Thoracic aorta (tissue), 2 donors: ENCODE measurements at regions not wholly inside any gene's neighbourhood (a gene's known extent, or its start where the extent isn't known, plus 50 kb on each side); places are given as distances from the start of the nearest gene placed in this dataset.

Source experiments
- ATAC-seq: fragments of 150-250 bp; one replicate; pipeline ENCODE4 v1.8.0; 2017; ENCODE audit warnings: low read depth; ENCODE audit not compliant: insufficient number of reproducible peaks, low FRiP score
- DNase-seq: peaks from one replicate; pipeline ENCODE4 v3.0.0-alpha.2; 2020; ENCODE audit warnings: low spot score
- H3K27ac ChIP-seq, 2 donors: fragments of 200-600 bp; sonication (generic); 1 replicate in 1 of 2; 2 replicates in 1 of 2; pipeline ENCODE4 v1.5.1; 2016; ENCODE audit warnings: mild to moderate bottlenecking in 2 of 2, moderate library complexity in 2 of 2
- H3K27me3 ChIP-seq: fragments of 200-600 bp; sonication (generic); replicated peaks from 2 replicates; pipeline ENCODE4 v1.6.0; 2016; ENCODE audit warnings: mild to moderate bottlenecking; ENCODE audit not compliant: insufficient read depth
- H3K36me3 ChIP-seq: fragments of 200-600 bp; sonication (generic); one replicate; pipeline ENCODE4 v1.5.1; 2016
- H3K4me1 ChIP-seq, 2 donors: fragments of 200-600 bp; sonication (generic); 1 replicate in 1 of 2; 2 replicates in 1 of 2; pipeline versions ENCODE4 v1.5.1 to v1.6.0; 2016; ENCODE audit warnings: low read depth in 2 of 2, mild to moderate bottlenecking in 1 of 2; ENCODE audit not compliant: control insufficient read depth in 1 of 2
- H3K4me3 ChIP-seq: fragments of 200-600 bp; sonication (generic); 2 replicates; pipeline ENCODE4 v1.5.1; 2016; ENCODE audit warnings: mild to moderate bottlenecking
- H3K9me3 ChIP-seq: fragments of 200-600 bp; sonication (generic); 2 replicates; pipeline ENCODE4 v1.5.1; 2016
- TF ChIP-seq, protein P1 (sequence below): fragments of 200-600 bp; sonication (generic); IDR thresholded peaks from one replicate; pipeline ENCODE4 v1.5.1; 2019; ENCODE audit warnings: antibody characterized with exemption

DNA sequence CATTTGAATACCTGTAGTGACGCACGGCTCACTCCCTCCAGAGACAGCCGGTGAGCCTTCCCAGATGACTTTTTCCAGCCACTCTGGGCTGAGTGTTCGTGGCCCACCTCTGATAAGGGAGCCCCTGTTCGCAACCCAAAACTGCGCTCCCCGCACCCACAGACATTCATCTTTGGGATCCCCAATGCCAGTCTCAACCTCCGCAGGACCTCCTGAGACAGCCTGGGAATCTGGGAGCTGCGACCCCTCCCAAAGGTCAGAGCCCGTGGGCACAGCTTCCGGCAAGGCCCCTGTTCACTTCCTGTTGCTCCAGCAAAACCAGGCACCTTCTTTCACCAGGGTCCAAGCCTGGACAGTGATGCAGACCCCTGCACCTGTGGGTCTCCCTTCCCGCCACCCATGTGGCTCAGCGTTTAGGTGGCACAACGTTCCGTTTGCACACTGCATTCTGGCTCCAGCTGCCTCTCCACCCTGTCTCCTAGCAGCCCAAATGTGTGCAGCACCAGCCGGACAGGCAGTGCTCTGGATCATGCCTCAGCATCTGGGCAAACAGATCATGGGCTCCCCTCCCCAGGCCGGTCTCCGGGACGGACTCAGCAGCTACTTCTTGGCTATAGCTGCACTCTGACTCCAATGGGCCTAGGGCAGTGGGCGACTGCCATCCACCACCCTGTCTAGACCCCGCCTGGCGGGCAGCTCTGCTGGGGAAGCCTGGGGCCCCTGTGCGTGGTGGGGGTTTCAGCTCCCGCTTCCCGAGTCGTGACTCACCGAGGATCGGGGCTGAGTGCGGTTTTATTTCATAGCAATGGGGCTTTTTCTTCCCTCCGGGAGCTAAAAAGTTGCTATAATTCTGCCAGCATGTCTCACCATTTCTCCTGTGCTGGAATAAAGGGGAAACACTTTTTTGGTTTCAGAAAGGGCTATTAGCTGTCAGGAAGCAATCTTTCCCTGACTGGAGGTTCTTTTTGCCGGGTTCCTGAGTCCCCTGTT lies 156.0 kb downstream of the OLFM1 start:
- DNase-seq, result no peak
- no peak overlapping the region for H3K4me3 ChIP-seq
- no peaks in the 10 kb centered on the region for H3K27me3 ChIP-seq
- TF ChIP-seq, protein P1, sequence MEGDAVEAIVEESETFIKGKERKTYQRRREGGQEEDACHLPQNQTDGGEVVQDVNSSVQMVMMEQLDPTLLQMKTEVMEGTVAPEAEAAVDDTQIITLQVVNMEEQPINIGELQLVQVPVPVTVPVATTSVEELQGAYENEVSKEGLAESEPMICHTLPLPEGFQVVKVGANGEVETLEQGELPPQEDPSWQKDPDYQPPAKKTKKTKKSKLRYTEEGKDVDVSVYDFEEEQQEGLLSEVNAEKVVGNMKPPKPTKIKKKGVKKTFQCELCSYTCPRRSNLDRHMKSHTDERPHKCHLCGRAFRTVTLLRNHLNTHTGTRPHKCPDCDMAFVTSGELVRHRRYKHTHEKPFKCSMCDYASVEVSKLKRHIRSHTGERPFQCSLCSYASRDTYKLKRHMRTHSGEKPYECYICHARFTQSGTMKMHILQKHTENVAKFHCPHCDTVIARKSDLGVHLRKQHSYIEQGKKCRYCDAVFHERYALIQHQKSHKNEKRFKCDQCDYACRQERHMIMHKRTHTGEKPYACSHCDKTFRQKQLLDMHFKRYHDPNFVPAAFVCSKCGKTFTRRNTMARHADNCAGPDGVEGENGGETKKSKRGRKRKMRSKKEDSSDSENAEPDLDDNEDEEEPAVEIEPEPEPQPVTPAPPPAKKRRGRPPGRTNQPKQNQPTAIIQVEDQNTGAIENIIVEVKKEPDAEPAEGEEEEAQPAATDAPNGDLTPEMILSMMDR, result no peak
- H3K27ac ChIP-seq, result no peak overlapping the region
- no peaks in the 10 kb centered on the region for H3K4me1 ChIP-seq
- no peaks in the 10 kb centered on the region for H3K36me3 ChIP-seq
- no peak for ATAC-seq
- H3K9me3 ChIP-seq, result no peaks in the 10 kb centered on the region

DNA sequence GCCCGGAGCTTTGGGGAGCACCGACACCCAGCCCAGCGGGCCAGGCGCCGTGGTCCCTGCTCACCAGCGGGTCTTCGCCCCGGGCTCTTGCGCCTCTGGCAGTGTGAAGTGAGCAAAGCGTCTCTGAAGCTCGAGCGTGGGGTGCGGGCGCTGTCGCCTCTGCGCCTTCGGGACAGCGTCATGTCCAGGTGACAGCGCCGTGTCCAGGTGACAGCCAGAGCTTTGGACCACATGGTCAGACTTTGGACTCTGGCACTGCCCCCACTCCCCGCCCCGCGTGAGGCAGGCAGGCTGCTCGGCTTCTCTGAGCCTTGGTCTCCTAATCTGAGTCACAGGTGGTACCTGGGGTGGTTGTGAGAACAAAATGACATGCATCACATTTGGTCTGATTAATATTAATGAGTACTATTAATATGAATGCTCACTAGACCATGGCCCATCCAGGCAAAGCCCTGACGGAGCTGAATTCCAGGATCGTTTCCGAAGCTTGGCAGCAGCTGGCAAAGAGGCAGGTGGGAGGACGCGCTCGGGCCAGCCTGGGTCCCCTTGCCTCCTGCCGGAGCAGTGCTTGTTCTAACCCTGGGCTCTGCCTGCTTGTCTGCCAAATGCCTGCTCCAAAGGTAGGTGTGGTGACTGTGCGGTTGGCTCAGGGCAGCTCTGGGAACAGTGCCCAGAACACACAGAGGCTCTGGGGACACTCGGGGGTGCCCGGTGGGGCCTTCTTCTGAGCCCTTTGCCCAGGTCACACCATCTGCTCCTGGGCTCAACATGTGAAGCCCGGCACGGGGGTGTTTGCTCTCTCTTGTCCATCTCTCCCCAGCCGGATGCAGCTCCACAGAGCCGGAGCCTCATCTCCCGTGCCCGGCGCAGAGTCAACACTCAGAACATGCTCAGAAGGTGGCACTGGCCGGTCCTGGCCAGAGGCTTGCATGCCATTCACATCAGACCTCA lies 157.1 kb downstream of the OLFM1 start:
- DNase-seq (no peak), ATAC-seq (no peak)
- H3K36me3 ChIP-seq, result no peaks in the 10 kb centered on the region
- H3K4me1 ChIP-seq, result no peaks in the 10 kb centered on the region
- H3K9me3 ChIP-seq, result no peaks in the 10 kb centered on the region
- TF ChIP-seq, protein P1, result no peak
- H3K27me3 ChIP-seq, result no peaks in the 10 kb centered on the region
- H3K4me3 ChIP-seq, result no peak overlapping the region
- H3K27ac ChIP-seq, result no peak overlapping the region

- no peaks in the 10 kb centered on the region for H3K36me3 ChIP-seq
- no peak for DNase-seq
- H3K4me1 ChIP-seq, result no peaks in the 10 kb centered on the region
- no peak overlapping the region for H3K4me3 ChIP-seq
- no peak for ATAC-seq
- H3K27ac ChIP-seq, result no peak overlapping the region
- TF ChIP-seq, protein P1, result no peak
- H3K27me3 ChIP-seq, result no peaks in the 10 kb centered on the region
- no peaks in the 10 kb centered on the region for H3K9me3 ChIP-seq
Observed at GRCh38 chr9:135245482-135246247, 158.2 kb downstream of the OLFM1 start.

GRCh38 chr9:135246248-135247205 lies 159.1 kb downstream of the OLFM1 start:
- Histone ChIP-seq H3K27me3 (no peaks in the 10 kb centered on the region), H3K36me3 (no peaks in the 10 kb centered on the region), H3K27ac (no peak overlapping the region), H3K4me3 (no peak overlapping the region), H3K4me1 (no peaks in the 10 kb centered on the region), H3K9me3 (no peaks in the 10 kb centered on the region)
- DNase-seq (no peak), ATAC-seq (no peak)
- TF ChIP-seq, protein P1, result no peak
